ENCODE measurements at regions not wholly inside any gene's neighbourhood (a gene's known extent, or its start where the extent isn't known, plus 50 kb on each side); places are given as distances from the start of the nearest gene placed in this dataset.
"Not testable (repeated sequence)": the region's sequence is repeated elsewhere in the genome, so short reads cannot be mapped to it uniquely, and the experiment has no call there.

DNA sequence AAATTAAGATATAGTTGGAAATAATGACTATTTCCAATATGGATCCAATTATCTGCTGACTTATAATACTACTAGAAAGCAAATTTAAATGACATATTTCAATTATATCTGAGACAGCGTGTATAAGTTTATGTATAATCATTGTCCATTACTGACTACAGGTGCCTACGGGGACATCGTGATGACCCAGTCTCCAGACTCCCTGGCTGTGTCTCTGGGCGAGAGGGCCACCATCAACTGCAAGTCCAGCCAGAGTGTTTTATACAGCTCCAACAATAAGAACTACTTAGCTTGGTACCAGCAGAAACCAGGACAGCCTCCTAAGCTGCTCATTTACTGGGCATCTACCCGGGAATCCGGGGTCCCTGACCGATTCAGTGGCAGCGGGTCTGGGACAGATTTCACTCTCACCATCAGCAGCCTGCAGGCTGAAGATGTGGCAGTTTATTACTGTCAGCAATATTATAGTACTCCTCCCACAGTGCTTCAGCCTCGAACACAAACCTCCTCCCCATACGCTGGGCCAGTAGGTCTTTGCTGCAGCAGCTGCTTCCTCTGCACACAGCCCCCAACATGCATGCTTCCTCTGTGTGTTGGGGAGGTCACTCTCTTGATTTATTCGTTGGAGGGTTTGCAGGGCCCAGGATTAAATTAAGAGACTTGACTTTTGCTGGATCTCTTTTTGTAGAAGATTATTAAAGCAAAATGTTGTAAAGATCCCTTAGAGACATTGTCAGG lies 194.4 kb downstream of the RPIA start:
- Histone ChIP-seq H3K9ac (ENCODE audit: control insufficient read depth, insufficient read depth, low read length) (peak overlapping the region; percentile 57), H3K36me3 (ENCODE audit: control insufficient read depth in 2 of 2, insufficient read depth in 2 of 2, low read length in 1 of 2) (no peaks in the 10 kb centered on the region), H2AFZ (ENCODE audit: control insufficient read depth, low read depth, low read length) (peak overlapping the region; percentile 18; the same call in 1 of the 2 replicates), H3K79me2 (ENCODE audit: control insufficient read depth, insufficient read depth, low read length) (no peaks in the 10 kb centered on the region), H3K4me2 (ENCODE audit: control insufficient read depth, insufficient read depth) (peak overlapping the region; percentile 71), H3K9me3 (replicated peaks; ENCODE audit: control insufficient read depth, insufficient read depth, low read length) (no peaks in the 10 kb centered on the region), H3K4me1 (ENCODE audit: control insufficient read depth, insufficient read depth, low read length) (peaks cover 6% of the 10 kb centered on the region), H3K27me3 (replicated peaks in 1 of 2; ENCODE audit: control insufficient read depth in 2 of 2, insufficient read depth in 2 of 2, low read length in 1 of 2) (no peaks in the 10 kb centered on the region), H3K27ac (ENCODE audit: control insufficient read depth, insufficient read depth) (peak overlapping the region; percentile 59), H4K20me1 (ENCODE audit: control insufficient read depth, insufficient read depth) (no peaks in the 10 kb centered on the region), H3K4me3 (peak overlapping the region; percentile 58; the same call in 1 of the 2 replicates)
- POLR2A ChIA-PET, result no interaction called here
- BruUV-seq (replicated peaks), result TSS peak; percentile 80
- DNase-seq (ENCODE audit: low read depth, low spot score) (no peak), FAIRE-seq (no peak), ATAC-seq (peak; percentile 45; the same call in 2 of the 3 replicates)
- in situ Hi-C loops (cut with MboI) (no loop called here), intact Hi-C loops (cut with micrococcal nuclease; ENCODE audit: unreplicated experiment) (no loop called here)
- CTCF ChIA-PET, result interaction anchor here (1.7 kb wide), 1 partner anchor 11 kb away, joined by 5 read pairs; no protein-coding TSS in a partner anchor
- RAD21 ChIA-PET (ENCODE audit: unreplicated experiment), result no interaction called here
- TF ChIP-seq GABPA (IDR thresholded peaks at IDR 0.05; ENCODE audit: low read depth), result no peak
- no peak for TF ChIP-seq SMARCA5 (IDR thresholded peaks at IDR 0.05)
- TF ChIP-seq CHD4 (IDR thresholded peaks at IDR 0.05), result no peak
- peak; percentile 8; the same call in 1 of the 2 replicates for TF ChIP-seq POLR2AphosphoS5 (IDR thresholded peaks at IDR 0.05; ENCODE audit: low read length)
- no peak for TF ChIP-seq NFIC (IDR thresholded peaks at IDR 0.05; ENCODE audit: low read depth, low read length)
- no peak for TF ChIP-seq NR2C2 (IDR thresholded peaks at IDR 0.05; ENCODE audit: borderline replicate concordance, control insufficient read depth, insufficient read length, low read depth)
- TF ChIP-seq JUND (IDR thresholded peaks at IDR 0.05; ENCODE audit: low read depth, low read length), result no peak
- no peak for TF ChIP-seq SP1 (IDR thresholded peaks at IDR 0.05; ENCODE audit: low read depth, low read length)
- WGBS (ENCODE audit: insufficient coverage, insufficient replicate concordance, low lambda C conversion rate, missing lambda C conversion rate), result 0% methylated on average over 8 of the region's 11 CpGs
- SMC1A ChIA-PET (ENCODE audit: uncharacterized antibody, unreplicated experiment), result no interaction called here

GRCh38 chr2:88887466-88887865 lies 196.0 kb downstream of the RPIA start:
- H3K27ac ChIP-seq (ENCODE audit: control insufficient read depth, insufficient read depth); H2AFZ ChIP-seq (ENCODE audit: control insufficient read depth, low read depth, low read length); H3K36me3 ChIP-seq (ENCODE audit: control insufficient read depth in 2 of 2, insufficient read depth in 2 of 2, low read length in 1 of 2); H4K20me1 ChIP-seq (ENCODE audit: control insufficient read depth, insufficient read depth); H3K9ac ChIP-seq (ENCODE audit: control insufficient read depth, insufficient read depth, low read length); H3K4me3 ChIP-seq; SMC1A ChIA-PET (ENCODE audit: uncharacterized antibody, unreplicated experiment); H3K4me2 ChIP-seq (ENCODE audit: control insufficient read depth, insufficient read depth); BruUV-seq (replicated peaks); H3K79me2 ChIP-seq (ENCODE audit: control insufficient read depth, insufficient read depth, low read length); DNase-seq (ENCODE audit: low read depth, low spot score); H3K27me3 ChIP-seq (replicated peaks in 1 of 2; ENCODE audit: control insufficient read depth in 2 of 2, insufficient read depth in 2 of 2, low read length in 1 of 2); FAIRE-seq; RAD21 ChIA-PET (ENCODE audit: unreplicated experiment); POLR2A ChIA-PET; H3K9me3 ChIP-seq (replicated peaks; ENCODE audit: control insufficient read depth, insufficient read depth, low read length); CTCF ChIA-PET; ATAC-seq; intact Hi-C loops (cut with micrococcal nuclease; ENCODE audit: unreplicated experiment); H3K4me1 ChIP-seq (ENCODE audit: control insufficient read depth, insufficient read depth, low read length); in situ Hi-C loops (cut with MboI): not testable (repeated sequence)
- no CpG with 5 or more reads among the region's 5 CpGs for WGBS (ENCODE audit: insufficient coverage, insufficient replicate concordance, low lambda C conversion rate, missing lambda C conversion rate)
